Medulla oblongata (tissue), 1 donor: ENCODE measurements at regions not wholly inside any gene's neighbourhood (a gene's known extent, or its start where the extent isn't known, plus 50 kb on each side); places are given as distances from the start of the nearest gene placed in this dataset.

Experiments used
- DNase-seq: peaks from one replicate; pipeline ENCODE4 v3.0.0-alpha.2; 2015; ENCODE audit errors: extremely low spot score

DNA sequence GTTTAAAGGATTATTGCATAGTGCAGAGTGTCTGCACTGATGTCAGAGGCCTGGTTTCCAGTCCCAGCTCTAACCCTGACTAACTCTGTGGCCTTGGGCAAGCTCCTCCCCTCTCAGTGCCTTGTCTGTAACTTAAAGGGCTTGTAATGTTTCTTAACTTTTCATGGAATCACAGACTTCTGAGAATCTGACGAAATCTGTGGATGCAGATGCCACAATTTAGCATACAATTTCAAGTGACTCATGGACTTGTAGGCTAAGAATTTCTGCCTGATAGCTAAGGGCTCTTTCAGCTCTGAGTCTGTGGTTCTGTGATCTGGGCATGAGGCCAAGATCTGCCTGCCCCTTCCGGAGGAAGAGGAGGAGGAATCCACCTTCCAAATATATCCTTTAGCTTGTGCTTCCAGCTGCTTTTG is 236.9 kb downstream of the AR start:
- peak; percentile 57 for DNase-seq

DNA sequence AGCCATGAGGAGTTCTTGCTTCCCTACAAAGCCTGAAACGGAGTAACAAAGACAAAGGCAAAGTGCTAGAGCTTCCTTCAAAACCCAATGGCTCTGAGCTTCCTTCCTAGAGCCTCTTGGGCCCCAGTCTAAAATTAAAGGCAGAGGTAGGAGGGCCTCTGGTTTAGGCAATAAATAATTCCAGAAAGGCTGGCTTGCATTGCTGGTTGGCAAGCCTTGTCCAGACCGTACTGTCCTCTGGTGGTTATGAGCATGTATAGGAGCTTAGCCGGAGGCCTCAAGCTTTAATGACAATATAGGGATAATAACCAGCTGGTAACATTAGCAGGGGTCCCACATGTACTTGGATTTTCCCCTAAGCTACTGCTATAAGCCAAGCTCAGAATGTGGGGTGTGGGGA is 237.3 kb downstream of the AR start:
- no peak for DNase-seq

DNA sequence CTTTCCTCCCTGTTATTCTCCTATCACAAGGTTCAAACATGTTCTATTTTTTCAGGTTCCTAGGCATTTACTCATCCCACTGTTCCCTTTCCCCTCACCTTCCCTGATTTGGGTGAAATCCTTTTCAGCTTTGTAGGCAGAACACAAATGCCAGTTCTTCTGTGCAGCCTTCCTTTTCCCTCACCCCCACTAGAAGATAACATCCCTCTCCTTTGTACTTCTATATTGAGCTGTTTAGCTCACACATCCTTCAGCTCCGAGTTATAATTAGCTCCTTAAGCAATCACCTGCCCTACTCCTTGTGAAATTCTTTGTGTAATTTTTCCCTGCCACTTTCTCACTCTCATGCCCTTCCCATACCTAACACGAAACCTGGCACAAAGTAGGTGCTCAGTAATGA is 240.9 kb downstream of the AR start:
- DNase-seq = no peak

DNA sequence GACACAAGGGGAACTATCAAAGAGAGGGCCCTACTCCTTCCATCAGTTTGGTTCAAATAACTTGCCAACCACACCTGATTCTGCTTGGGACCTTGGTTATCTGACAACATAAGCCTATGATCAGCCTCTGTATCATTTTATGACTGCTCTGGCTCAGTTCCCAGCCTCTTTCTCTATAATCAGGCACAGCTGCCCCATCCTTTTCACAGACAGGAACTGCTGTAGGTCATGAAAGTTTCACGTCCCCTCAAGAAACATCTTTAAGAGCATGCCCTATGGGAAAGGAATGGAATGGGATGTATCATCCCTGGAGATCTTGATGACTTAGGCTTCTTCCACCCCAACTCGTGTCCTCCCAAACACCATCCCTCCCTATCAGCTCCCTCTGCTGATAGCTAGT is 243.4 kb downstream of the AR start:
- DNase-seq = no peak

DNA sequence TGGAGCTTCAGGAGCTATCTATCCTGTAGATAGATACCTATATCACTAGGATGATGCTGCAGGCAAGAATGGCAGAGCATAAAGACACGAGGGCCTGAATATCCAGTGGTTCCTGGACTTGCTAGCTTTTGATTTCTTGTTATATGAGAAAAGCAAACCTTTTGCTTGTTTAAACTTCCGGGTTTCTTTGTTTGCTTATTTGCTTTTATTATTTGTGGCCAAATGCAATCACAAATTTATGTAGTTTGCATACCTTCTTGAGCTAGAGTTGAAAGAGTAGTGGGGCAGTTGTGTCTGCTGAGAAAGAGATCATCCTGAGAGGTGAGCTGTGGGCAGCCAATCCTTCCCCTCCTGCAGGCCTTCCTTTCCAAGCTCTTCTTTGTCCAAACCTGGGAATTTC is 245.7 kb downstream of the AR start:
- DNase-seq = no peak
